ENCODE measurements at regions not wholly inside any gene's neighbourhood (a gene's known extent, or its start where the extent isn't known, plus 50 kb on each side); places are given as distances from the start of the nearest gene placed in this dataset.

GRCh38 chr3:70766301-70766700 lies 453.9 kb upstream of the MDFIC2 start:
- TF ChIP-seq, protein P1, sequence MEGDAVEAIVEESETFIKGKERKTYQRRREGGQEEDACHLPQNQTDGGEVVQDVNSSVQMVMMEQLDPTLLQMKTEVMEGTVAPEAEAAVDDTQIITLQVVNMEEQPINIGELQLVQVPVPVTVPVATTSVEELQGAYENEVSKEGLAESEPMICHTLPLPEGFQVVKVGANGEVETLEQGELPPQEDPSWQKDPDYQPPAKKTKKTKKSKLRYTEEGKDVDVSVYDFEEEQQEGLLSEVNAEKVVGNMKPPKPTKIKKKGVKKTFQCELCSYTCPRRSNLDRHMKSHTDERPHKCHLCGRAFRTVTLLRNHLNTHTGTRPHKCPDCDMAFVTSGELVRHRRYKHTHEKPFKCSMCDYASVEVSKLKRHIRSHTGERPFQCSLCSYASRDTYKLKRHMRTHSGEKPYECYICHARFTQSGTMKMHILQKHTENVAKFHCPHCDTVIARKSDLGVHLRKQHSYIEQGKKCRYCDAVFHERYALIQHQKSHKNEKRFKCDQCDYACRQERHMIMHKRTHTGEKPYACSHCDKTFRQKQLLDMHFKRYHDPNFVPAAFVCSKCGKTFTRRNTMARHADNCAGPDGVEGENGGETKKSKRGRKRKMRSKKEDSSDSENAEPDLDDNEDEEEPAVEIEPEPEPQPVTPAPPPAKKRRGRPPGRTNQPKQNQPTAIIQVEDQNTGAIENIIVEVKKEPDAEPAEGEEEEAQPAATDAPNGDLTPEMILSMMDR (IDR thresholded peaks at IDR 0.05): no peak
- TF ChIP-seq POLR2A (IDR thresholded peaks at IDR 0.05): no peak

Data from uterus (tissue), 2 donors.